ENCODE measurements at regions not wholly inside any gene's neighbourhood (a gene's known extent, or its start where the extent isn't known, plus 50 kb on each side); places are given as distances from the start of the nearest gene placed in this dataset.

- TF ChIP-seq CTCF (IDR thresholded peaks at IDR 0.05) (no peak), POLR2A (IDR thresholded peaks at IDR 0.05) (no peak)
Measured at GRCh38 chr4:61128682-61129081, 71.4 kb upstream of the ADGRL3 start.
